ENCODE measurements at regions not wholly inside any gene's neighbourhood (a gene's known extent, or its start where the extent isn't known, plus 50 kb on each side); places are given as distances from the start of the nearest gene placed in this dataset.

DNA sequence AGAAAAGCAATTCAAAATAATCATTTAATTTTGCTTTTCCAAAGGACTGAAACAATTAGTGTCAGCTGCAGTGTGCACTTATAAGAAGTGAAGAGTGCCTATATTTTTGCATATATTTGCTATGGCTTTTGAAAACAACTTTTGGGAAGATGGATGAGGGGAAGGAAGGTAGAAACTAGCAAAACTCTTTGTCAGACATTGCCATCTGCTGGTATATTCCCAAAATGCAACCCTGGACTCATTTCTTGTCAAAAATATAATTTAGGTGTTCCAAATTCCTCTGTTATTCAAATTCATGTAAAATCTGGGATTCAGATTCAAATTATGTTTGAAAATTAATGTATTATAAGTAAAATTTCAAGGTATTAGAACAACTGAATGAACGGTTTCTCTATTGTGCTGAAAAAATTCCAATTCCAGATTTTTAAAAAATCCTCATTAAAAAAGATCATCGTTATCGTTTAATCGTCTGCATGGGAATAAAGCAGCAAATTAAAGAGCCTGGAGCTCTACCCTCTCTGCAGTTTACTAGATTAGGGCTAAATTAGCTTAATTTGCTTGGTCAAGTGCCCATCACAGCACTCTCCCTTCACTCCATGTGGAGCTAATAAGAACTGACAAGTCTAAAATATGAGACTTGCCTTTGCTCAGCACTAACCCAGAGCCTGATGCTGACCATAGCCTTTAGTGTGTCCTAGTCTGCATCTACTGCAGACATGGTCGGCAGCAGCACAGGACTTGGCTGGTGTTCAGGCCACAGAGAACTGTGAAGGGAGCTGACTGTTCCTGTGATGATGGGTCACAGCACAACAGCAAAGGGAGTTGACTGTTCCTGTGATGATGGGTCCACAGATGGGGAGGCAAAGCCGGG is 67.9 kb upstream of the MITF start:
- ATAC-seq (ENCODE audit: insufficient read depth, low read depth) (peak; percentile 62; the same call in 2 of the 3 replicates), DNase-seq (peak; percentile 15)
- Histone ChIP-seq H3K79me2 (ENCODE audit: insufficient read depth, low read length) (no peaks in the 10 kb centered on the region), H3K9me3 (ENCODE audit: insufficient read depth, low read length, severe bottlenecking) (no peaks in the 10 kb centered on the region), H3K27ac (ENCODE audit: low read length) (no peak overlapping the region), H3K4me2 (ENCODE audit: insufficient read depth, low read length) (no peak overlapping the region), H3K4me3 (ENCODE audit: low read depth in 1 of 2, low read length in 2 of 2) (no peak overlapping the region), H3K9ac (ENCODE audit: low read depth, low read length) (no peak overlapping the region), H3K4me1 (ENCODE audit: insufficient read depth, low read length) (no peaks in the 10 kb centered on the region), H4K20me1 (ENCODE audit: insufficient read depth, low read length) (no peaks in the 10 kb centered on the region), H2AFZ (ENCODE audit: low read depth, low read length) (no peak overlapping the region), H3K36me3 (ENCODE audit: insufficient read depth, low read length) (no peaks in the 10 kb centered on the region), H3K27me3 (ENCODE audit: insufficient read depth, low read length, poor library complexity) (peaks cover 12% of the 10 kb centered on the region)
- TF ChIP-seq, protein P1, sequence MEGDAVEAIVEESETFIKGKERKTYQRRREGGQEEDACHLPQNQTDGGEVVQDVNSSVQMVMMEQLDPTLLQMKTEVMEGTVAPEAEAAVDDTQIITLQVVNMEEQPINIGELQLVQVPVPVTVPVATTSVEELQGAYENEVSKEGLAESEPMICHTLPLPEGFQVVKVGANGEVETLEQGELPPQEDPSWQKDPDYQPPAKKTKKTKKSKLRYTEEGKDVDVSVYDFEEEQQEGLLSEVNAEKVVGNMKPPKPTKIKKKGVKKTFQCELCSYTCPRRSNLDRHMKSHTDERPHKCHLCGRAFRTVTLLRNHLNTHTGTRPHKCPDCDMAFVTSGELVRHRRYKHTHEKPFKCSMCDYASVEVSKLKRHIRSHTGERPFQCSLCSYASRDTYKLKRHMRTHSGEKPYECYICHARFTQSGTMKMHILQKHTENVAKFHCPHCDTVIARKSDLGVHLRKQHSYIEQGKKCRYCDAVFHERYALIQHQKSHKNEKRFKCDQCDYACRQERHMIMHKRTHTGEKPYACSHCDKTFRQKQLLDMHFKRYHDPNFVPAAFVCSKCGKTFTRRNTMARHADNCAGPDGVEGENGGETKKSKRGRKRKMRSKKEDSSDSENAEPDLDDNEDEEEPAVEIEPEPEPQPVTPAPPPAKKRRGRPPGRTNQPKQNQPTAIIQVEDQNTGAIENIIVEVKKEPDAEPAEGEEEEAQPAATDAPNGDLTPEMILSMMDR (IDR thresholded peaks at IDR 0.05; ENCODE audit: borderline replicate concordance, extremely low read depth, low read length, poor library complexity, severe bottlenecking) = peak; percentile 82
- TF ChIP-seq EZH2 (IDR thresholded peaks at IDR 0.05; ENCODE audit: borderline replicate concordance, low read depth, low read length, severe bottlenecking) = no peak

DNA sequence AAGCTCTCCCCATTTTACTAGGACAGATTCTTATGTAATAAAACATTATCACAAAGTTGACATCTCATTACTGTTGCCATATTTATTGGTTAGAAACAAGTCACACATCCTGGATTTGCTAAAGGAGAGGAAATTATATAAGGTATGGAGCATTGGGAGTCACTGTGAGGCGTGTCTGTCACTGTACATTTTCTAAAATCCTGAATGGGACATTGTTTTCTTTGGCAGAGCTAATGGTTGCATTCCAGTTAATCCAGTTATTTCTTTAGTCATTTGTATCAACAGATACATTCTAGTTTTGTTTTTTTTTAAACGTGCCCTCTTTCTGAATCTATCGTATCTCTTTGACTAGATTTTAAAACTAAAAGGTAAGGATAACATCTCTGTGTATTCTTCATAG is 70.2 kb upstream of the MITF start:
- H2AFZ ChIP-seq (ENCODE audit: low read depth, low read length) = no peak overlapping the region
- H3K4me2 ChIP-seq (ENCODE audit: insufficient read depth, low read length) = no peak overlapping the region
- no peaks in the 10 kb centered on the region for H3K9me3 ChIP-seq (ENCODE audit: insufficient read depth, low read length, severe bottlenecking)
- no peaks in the 10 kb centered on the region for H4K20me1 ChIP-seq (ENCODE audit: insufficient read depth, low read length)
- ATAC-seq (ENCODE audit: insufficient read depth, low read depth) = no peak
- H3K79me2 ChIP-seq (ENCODE audit: insufficient read depth, low read length) = no peaks in the 10 kb centered on the region
- no peak overlapping the region for H3K4me3 ChIP-seq (ENCODE audit: low read depth in 1 of 2, low read length in 2 of 2)
- no peaks in the 10 kb centered on the region for H3K4me1 ChIP-seq (ENCODE audit: insufficient read depth, low read length)
- H3K36me3 ChIP-seq (ENCODE audit: insufficient read depth, low read length) = no peaks in the 10 kb centered on the region
- no peak overlapping the region for H3K27ac ChIP-seq (ENCODE audit: low read length)
- no peak for DNase-seq
- no peak for TF ChIP-seq EZH2 (IDR thresholded peaks at IDR 0.05; ENCODE audit: borderline replicate concordance, low read depth, low read length, severe bottlenecking)
- TF ChIP-seq, protein P1 (IDR thresholded peaks at IDR 0.05; ENCODE audit: borderline replicate concordance, extremely low read depth, low read length, poor library complexity, severe bottlenecking) = no peak
- H3K27me3 ChIP-seq (ENCODE audit: insufficient read depth, low read length, poor library complexity) = peaks cover 20% of the 10 kb centered on the region
- no peak overlapping the region for H3K9ac ChIP-seq (ENCODE audit: low read depth, low read length)

DNA sequence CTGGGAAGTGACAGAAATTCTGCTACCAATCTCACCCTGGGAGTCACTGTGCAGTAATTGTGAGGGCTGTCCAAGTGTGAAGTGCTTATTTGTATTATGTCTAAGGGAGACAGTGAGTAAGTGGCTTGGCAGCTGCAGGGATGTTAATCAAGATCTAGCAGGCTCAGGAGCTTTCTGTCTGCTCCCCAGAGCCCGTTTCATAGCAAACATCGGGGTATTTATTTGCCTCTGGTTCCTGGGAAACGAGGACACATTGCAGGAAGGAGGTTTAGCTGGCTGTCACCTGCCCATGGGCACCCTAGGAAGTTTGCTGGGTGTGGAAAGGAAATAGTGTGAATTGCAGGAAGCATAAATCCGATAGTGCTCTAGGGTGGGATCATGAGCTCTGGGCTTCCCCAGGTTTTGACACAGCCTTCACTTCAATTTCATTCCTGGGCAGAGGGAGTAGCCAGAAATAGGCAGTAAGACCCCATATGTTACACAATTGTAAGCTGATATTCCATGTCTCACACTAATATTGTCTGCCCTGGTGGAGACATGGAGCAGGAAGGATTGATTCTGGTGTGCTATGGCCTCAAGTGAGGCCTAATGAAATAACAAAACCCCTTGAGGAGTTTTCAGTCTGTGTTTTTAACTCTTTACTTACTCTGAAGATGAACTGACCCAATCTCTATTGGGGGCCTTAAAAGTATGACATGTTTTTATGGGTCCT is 74.1 kb upstream of the MITF start:
- H3K4me3 ChIP-seq (ENCODE audit: low read depth in 1 of 2, low read length in 2 of 2) = no peak overlapping the region
- no peaks in the 10 kb centered on the region for H3K4me1 ChIP-seq (ENCODE audit: insufficient read depth, low read length)
- H3K36me3 ChIP-seq (ENCODE audit: insufficient read depth, low read length) = no peaks in the 10 kb centered on the region
- H3K27me3 ChIP-seq (ENCODE audit: insufficient read depth, low read length, poor library complexity) = peaks cover 28% of the 10 kb centered on the region
- no peak overlapping the region for H3K9ac ChIP-seq (ENCODE audit: low read depth, low read length)
- no peaks in the 10 kb centered on the region for H4K20me1 ChIP-seq (ENCODE audit: insufficient read depth, low read length)
- H3K4me2 ChIP-seq (ENCODE audit: insufficient read depth, low read length) = no peak overlapping the region
- TF ChIP-seq, protein P1 (IDR thresholded peaks at IDR 0.05; ENCODE audit: borderline replicate concordance, extremely low read depth, low read length, poor library complexity, severe bottlenecking) = no peak
- TF ChIP-seq EZH2 (IDR thresholded peaks at IDR 0.05; ENCODE audit: borderline replicate concordance, low read depth, low read length, severe bottlenecking) = no peak
- H3K9me3 ChIP-seq (ENCODE audit: insufficient read depth, low read length, severe bottlenecking) = no peaks in the 10 kb centered on the region
- no peak overlapping the region for H2AFZ ChIP-seq (ENCODE audit: low read depth, low read length)
- no peaks in the 10 kb centered on the region for H3K79me2 ChIP-seq (ENCODE audit: insufficient read depth, low read length)
- no peak for ATAC-seq (ENCODE audit: insufficient read depth, low read depth)
- no peak for DNase-seq
- no peak overlapping the region for H3K27ac ChIP-seq (ENCODE audit: low read length)

Measured in DND-41 (cell line).